Hepatocyte (in vitro differentiated cells): ENCODE measurements at regions not wholly inside any gene's neighbourhood (a gene's known extent, or its start where the extent isn't known, plus 50 kb on each side); places are given as distances from the start of the nearest gene placed in this dataset.

Source experiments
- DNase-seq: peaks from one replicate; pipeline ENCODE4 v3.0.0-alpha.2; 2016; ENCODE audit warnings: low spot score
- H2AFZ ChIP-seq: fragments of 200-600 bp; sonication (generic); 2 replicates; pipeline ENCODE4 v1.6.0; 2016; ENCODE audit warnings: antibody characterized with exemption, mild to moderate bottlenecking
- H3K27ac ChIP-seq: fragments of 200-600 bp; sonication (generic); 2 replicates; pipeline ENCODE4 v1.5.1; 2016; ENCODE audit warnings: mild to moderate bottlenecking
- H3K27me3 ChIP-seq: fragments of 200-600 bp; sonication (generic); 2 replicates; pipeline ENCODE4 v1.6.1; 2016
- H3K36me3 ChIP-seq: fragments of 200-600 bp; sonication (generic); replicated peaks from 2 replicates; pipeline ENCODE4 v1.5.1; 2016; ENCODE audit warnings: low read depth; ENCODE audit not compliant: insufficient read depth
- H3K4me1 ChIP-seq: fragments of 200-600 bp; sonication (generic); 2 replicates; pipeline ENCODE4 v1.5.1; 2016; ENCODE audit warnings: mild to moderate bottlenecking, moderate library complexity; ENCODE audit not compliant: insufficient read depth
- H3K4me2 ChIP-seq: fragments of 200-600 bp; sonication (generic); 2 replicates; pipeline ENCODE4 v1.6.0; 2016
- H3K4me3 ChIP-seq: fragments of 200-600 bp; sonication (generic); 2 replicates; pipeline ENCODE4 v1.5.1; 2016; ENCODE audit warnings: mild to moderate bottlenecking
- H3K79me2 ChIP-seq: fragments of 200-600 bp; sonication (generic); 2 replicates; pipeline ENCODE4 v1.6.0; 2017; ENCODE audit warnings: mild to moderate bottlenecking
- H3K9me2 ChIP-seq: fragments of 200-600 bp; sonication (generic); replicated peaks from 2 replicates; pipeline ENCODE4 v1.6.0; 2017; ENCODE audit warnings: mild to moderate bottlenecking; ENCODE audit not compliant: insufficient read depth
- H3K9me3 ChIP-seq: fragments of 200-600 bp; sonication (generic); 2 replicates; pipeline ENCODE4 v1.5.1; 2016; ENCODE audit warnings: low read depth, mild to moderate bottlenecking
- H4K20me1 ChIP-seq: fragments of 200-600 bp; sonication (generic); 2 replicates; pipeline ENCODE4 v1.6.0; 2016; ENCODE audit warnings: mild to moderate bottlenecking; ENCODE audit not compliant: insufficient read depth, poor library complexity, severe bottlenecking
- EZH2 ChIP-seq: fragments of 200-600 bp; sonication (generic); IDR thresholded peaks from 2 replicates; pipeline ENCODE4 v1.6.1; 2016; ENCODE audit warnings: antibody characterized with exemption, mild to moderate bottlenecking, borderline replicate concordance
- EZH2phosphoT487 ChIP-seq: fragments of 200-600 bp; sonication (generic); IDR thresholded peaks from one replicate; pipeline ENCODE4 v1.6.1; 2018; ENCODE audit warnings: antibody characterized with exemption, mild to moderate bottlenecking, low read depth, moderate library complexity; ENCODE audit not compliant: unreplicated experiment, severe bottlenecking
- WGBS: methylation state at CpG from one replicate; pipeline ENCODE4 v1.1.6; 2016; ENCODE audit warnings: low lambda C conversion rate; ENCODE audit errors: missing lambda C conversion rate; 5-methylcytosine and 5-hydroxymethylcytosine counted together
- TF ChIP-seq, protein P1 (sequence below): fragments of 200-600 bp; sonication (generic); IDR thresholded peaks from 2 replicates; pipeline ENCODE4 v1.5.1; 2016; ENCODE audit warnings: antibody characterized with exemption, mild to moderate bottlenecking; ENCODE audit not compliant: poor library complexity

DNA sequence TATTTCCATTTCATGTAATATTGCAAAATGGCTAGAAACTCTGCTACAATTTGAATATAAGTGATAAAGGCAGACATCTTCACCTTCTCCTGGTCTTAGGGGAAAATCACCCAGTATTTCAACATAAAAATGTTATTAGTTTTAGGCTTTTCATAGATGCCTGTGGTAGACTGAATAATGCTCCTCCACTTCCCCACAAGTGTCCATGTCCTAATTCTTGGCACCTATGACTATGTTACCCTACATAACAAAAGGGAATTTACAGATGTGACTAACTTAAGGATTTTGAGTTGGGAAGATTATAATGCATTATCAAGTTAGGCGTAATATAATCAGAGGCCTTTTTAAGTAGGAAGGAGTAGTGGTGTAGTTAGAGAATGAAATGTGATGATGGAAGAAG lies 196.4 kb downstream of the TMTC3 start:
- Histone ChIP-seq H2AFZ (no peak overlapping the region), H4K20me1 (no peaks in the 10 kb centered on the region), H3K4me1 (no peaks in the 10 kb centered on the region), H3K27me3 (no peaks in the 10 kb centered on the region), H3K9me3 (no peaks in the 10 kb centered on the region), H3K4me2 (no peak overlapping the region), H3K27ac (no peak overlapping the region), H3K9me2 (no peaks in the 10 kb centered on the region), H3K4me3 (no peak overlapping the region), H3K36me3 (no peaks in the 10 kb centered on the region), H3K79me2 (no peaks in the 10 kb centered on the region)
- TF ChIP-seq, protein P1, sequence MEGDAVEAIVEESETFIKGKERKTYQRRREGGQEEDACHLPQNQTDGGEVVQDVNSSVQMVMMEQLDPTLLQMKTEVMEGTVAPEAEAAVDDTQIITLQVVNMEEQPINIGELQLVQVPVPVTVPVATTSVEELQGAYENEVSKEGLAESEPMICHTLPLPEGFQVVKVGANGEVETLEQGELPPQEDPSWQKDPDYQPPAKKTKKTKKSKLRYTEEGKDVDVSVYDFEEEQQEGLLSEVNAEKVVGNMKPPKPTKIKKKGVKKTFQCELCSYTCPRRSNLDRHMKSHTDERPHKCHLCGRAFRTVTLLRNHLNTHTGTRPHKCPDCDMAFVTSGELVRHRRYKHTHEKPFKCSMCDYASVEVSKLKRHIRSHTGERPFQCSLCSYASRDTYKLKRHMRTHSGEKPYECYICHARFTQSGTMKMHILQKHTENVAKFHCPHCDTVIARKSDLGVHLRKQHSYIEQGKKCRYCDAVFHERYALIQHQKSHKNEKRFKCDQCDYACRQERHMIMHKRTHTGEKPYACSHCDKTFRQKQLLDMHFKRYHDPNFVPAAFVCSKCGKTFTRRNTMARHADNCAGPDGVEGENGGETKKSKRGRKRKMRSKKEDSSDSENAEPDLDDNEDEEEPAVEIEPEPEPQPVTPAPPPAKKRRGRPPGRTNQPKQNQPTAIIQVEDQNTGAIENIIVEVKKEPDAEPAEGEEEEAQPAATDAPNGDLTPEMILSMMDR, result no peak
- TF ChIP-seq EZH2phosphoT487 (no peak), EZH2 (no peak)
- 61% methylated on average over 1 of the region's 1 CpG for WGBS
- no peak for DNase-seq

DNA sequence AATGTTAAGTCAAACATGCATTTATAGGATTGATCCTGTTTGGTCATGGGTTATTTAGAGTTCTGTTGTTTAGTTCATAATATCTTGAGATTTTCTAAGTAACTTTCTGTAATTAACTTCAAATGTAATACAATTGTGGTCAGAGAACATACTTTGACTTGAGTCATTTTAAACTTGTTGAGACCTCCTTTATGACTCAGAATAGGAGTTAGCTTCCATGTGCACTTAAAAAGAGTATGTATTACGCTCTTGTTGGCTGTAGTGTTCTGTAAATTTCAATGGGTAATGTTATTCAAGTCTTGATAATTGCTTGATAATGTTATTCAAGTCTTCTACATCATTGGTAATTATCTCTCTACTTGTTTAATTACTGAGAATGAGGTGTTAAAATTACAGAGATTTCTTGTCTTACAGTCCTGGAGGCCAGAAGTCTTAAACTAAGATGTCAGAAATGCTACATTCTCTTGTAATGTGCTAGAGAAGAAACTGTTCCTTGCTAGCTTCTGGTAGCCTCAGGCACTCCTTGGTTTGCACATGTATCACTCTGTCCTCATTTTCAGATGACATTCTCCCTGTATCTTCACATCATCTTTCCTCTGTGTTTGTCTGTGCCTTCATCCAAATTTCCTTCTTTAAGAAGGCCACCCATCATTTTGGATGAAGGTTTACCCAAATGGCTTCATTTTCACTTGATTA lies 197.3 kb downstream of the TMTC3 start:
- DNase-seq, result no peak
- no peaks in the 10 kb centered on the region for H3K79me2 ChIP-seq
- H3K27me3 ChIP-seq, result no peaks in the 10 kb centered on the region
- no peaks in the 10 kb centered on the region for H4K20me1 ChIP-seq
- H3K27ac ChIP-seq, result no peak overlapping the region
- no peaks in the 10 kb centered on the region for H3K9me3 ChIP-seq
- no peaks in the 10 kb centered on the region for H3K36me3 ChIP-seq
- no peaks in the 10 kb centered on the region for H3K4me1 ChIP-seq
- no peaks in the 10 kb centered on the region for H3K9me2 ChIP-seq
- no peak overlapping the region for H3K4me3 ChIP-seq
- no peak overlapping the region for H3K4me2 ChIP-seq
- H2AFZ ChIP-seq, result no peak overlapping the region
- TF ChIP-seq, protein P1, result no peak
- TF ChIP-seq EZH2phosphoT487, result no peak
- no peak for TF ChIP-seq EZH2
- 97% methylated on average over 1 of the region's 1 CpG for WGBS

DNA sequence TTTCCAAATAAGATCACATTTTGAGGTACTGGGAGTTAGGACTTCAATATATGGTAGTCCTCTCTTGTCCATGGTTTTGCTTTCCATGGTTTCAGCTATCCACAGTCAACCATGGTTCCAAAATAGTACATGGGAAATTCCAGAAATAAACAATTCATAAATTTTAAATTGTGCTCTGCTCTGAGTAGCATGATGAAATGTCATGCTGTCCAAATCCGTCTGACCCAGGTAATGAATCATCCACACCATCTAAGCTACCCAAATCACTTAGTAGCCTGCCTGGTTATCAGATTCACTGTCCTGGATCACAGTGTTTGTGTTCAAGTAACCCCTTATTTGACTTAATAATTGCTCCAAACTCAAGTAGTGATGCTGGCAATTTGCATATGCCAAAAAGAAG lies 197.9 kb downstream of the TMTC3 start:
- Histone ChIP-seq H2AFZ (no peak overlapping the region), H3K79me2 (no peaks in the 10 kb centered on the region), H3K4me2 (no peak overlapping the region)

More for the DNA sequence above, 197.9 kb downstream of the TMTC3 start:
- Histone ChIP-seq H3K36me3 (no peaks in the 10 kb centered on the region), H3K27me3 (no peaks in the 10 kb centered on the region), H3K4me1 (no peaks in the 10 kb centered on the region), H3K9me2 (no peaks in the 10 kb centered on the region), H3K27ac (no peak overlapping the region), H3K4me3 (no peak overlapping the region), H3K9me3 (no peaks in the 10 kb centered on the region), H4K20me1 (no peaks in the 10 kb centered on the region)
- 83% methylated on average over 1 of the region's 1 CpG for WGBS
- TF ChIP-seq EZH2 (no peak), EZH2phosphoT487 (no peak)
- TF ChIP-seq, protein P1, result no peak
- no peak for DNase-seq
